ENCODE measurements at regions not wholly inside any gene's neighbourhood (a gene's known extent, or its start where the extent isn't known, plus 50 kb on each side); places are given as distances from the start of the nearest gene placed in this dataset.
"Not testable (repeated sequence)": the region's sequence is repeated elsewhere in the genome, so short reads cannot be mapped to it uniquely, and the experiment has no call there.

DNA sequence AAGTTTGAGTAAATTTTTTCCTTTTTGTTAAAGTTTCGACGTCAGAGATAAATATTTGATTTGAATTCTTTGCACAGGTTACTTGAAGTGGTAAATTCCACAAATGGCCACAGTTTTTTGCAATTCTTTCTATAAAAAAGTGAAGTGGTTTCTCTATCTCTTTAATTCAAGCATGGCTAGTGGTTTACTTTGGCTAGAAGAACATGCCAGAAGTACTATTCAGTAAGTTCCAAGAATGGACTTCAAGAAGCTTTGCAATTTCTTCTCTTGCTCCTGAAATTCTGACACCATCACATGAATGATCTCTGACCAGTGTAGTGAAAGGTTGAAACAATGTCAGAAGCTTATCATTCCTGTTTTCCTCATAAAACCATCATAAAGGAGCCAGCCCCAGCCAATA lies 55.7 kb upstream of the RNPC3 start:
- H3K4me1 ChIP-seq (ENCODE audit: control insufficient read depth, insufficient read depth, low read length), result no peaks in the 10 kb centered on the region
- H3K27ac ChIP-seq (ENCODE audit: low read depth, low read length), result no peak overlapping the region
- H3K27me3 ChIP-seq (ENCODE audit: control insufficient read depth, insufficient read depth, low read length), result no peaks in the 10 kb centered on the region
- no peaks in the 10 kb centered on the region for H3K36me3 ChIP-seq (ENCODE audit: control insufficient read depth, insufficient read depth, low read length)
- H3K4me3 ChIP-seq (ENCODE audit: low read depth, low read length), result no peak overlapping the region
- no peaks in the 10 kb centered on the region for H3K9me3 ChIP-seq (ENCODE audit: control insufficient read depth, insufficient read depth, low read length)
- no peak overlapping the region for H3K9ac ChIP-seq (ENCODE audit: low read depth, low read length)

- Histone ChIP-seq H3K4me3 (ENCODE audit: low read depth, low read length) (no peak overlapping the region), H3K9ac (ENCODE audit: low read depth, low read length) (no peak overlapping the region), H3K27ac (ENCODE audit: low read depth, low read length) (no peak overlapping the region), H3K27me3 (ENCODE audit: control insufficient read depth, insufficient read depth, low read length) (no peaks in the 10 kb centered on the region), H3K9me3 (ENCODE audit: control insufficient read depth, insufficient read depth, low read length) (no peaks in the 10 kb centered on the region), H3K36me3 (ENCODE audit: control insufficient read depth, insufficient read depth, low read length) (no peaks in the 10 kb centered on the region), H3K4me1 (ENCODE audit: control insufficient read depth, insufficient read depth, low read length) (no peaks in the 10 kb centered on the region; the same call in 1 of the 2 replicates)
Observed at GRCh38 chr1:103467100-103467499, 58.4 kb upstream of the RNPC3 start.

GRCh38 chr1:103461161-103462105 lies 64.1 kb upstream of the RNPC3 start:
- peaks cover 9% of the 10 kb centered on the region for H3K4me1 ChIP-seq (ENCODE audit: control insufficient read depth, insufficient read depth, low read length)

DNA sequence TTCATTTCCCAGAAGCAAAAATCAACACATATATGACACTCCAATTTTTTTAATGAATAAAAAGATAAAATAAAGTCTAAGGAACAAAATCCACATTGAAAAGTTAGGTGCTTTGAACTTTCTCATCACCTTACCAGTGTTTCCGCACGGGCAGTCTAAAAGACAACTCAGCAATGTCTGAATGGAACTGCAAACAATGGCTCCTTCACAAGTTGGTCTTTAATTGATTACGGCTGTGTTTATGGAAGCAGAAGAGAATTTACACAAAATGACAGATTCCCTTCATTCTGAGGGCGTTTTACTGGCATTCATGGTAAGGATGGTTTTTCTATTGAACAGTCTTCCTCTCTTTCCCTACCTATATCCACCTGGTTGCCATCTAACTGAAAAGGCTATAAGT lies 65.0 kb upstream of the RNPC3 start:
- Histone ChIP-seq H3K4me1 (ENCODE audit: control insufficient read depth, insufficient read depth, low read length) (peaks cover 9% of the 10 kb centered on the region), H3K4me3 (ENCODE audit: low read depth, low read length) (no peak overlapping the region), H3K36me3 (ENCODE audit: control insufficient read depth, insufficient read depth, low read length) (no peaks in the 10 kb centered on the region), H3K9me3 (ENCODE audit: control insufficient read depth, insufficient read depth, low read length) (no peaks in the 10 kb centered on the region), H3K9ac (ENCODE audit: low read depth, low read length) (no peak overlapping the region), H3K27ac (ENCODE audit: low read depth, low read length) (no peak overlapping the region), H3K27me3 (ENCODE audit: control insufficient read depth, insufficient read depth, low read length) (no peaks in the 10 kb centered on the region)

More at GRCh38 chr1:103461161-103462105, 64.1 kb upstream of the RNPC3 start:
- H3K36me3 ChIP-seq (ENCODE audit: control insufficient read depth, insufficient read depth, low read length), result no peaks in the 10 kb centered on the region
- H3K9ac ChIP-seq (ENCODE audit: low read depth, low read length), result no peak overlapping the region
- H3K27me3 ChIP-seq (ENCODE audit: control insufficient read depth, insufficient read depth, low read length), result no peaks in the 10 kb centered on the region
- no peak overlapping the region for H3K27ac ChIP-seq (ENCODE audit: low read depth, low read length)
- no peak overlapping the region for H3K4me3 ChIP-seq (ENCODE audit: low read depth, low read length)
- no peaks in the 10 kb centered on the region for H3K9me3 ChIP-seq (ENCODE audit: control insufficient read depth, insufficient read depth, low read length)

DNA sequence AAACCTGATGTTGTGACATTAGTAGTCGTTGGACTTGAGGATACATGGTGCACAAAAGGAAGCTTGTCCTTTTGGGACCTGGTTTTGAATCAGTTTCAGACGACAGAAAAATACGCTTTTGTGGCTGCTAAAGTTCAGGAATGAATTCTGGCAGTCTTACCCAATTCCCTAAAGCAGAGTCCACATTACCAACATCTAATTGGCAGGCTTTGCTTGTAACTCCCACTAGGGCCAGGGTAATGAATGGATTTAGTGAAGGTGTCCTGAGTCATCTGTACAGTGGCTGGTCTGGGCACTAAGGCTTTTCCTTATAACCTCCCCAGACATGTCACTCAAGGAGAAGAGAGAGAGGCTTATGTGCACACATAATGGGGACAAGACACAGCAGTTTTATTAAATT lies 66.2 kb upstream of the RNPC3 start:
- Histone ChIP-seq H3K36me3 (ENCODE audit: control insufficient read depth, insufficient read depth, low read length) (no peaks in the 10 kb centered on the region), H3K4me3 (ENCODE audit: low read depth, low read length) (no peak overlapping the region), H3K4me1 (ENCODE audit: control insufficient read depth, insufficient read depth, low read length) (peaks cover 9% of the 10 kb centered on the region), H3K9me3 (ENCODE audit: control insufficient read depth, insufficient read depth, low read length) (no peaks in the 10 kb centered on the region), H3K27ac (ENCODE audit: low read depth, low read length) (no peak overlapping the region), H3K9ac (ENCODE audit: low read depth, low read length) (no peak overlapping the region), H3K27me3 (ENCODE audit: control insufficient read depth, insufficient read depth, low read length) (no peaks in the 10 kb centered on the region)

- H3K9ac ChIP-seq (ENCODE audit: low read depth, low read length), result no peak overlapping the region
- no peaks in the 10 kb centered on the region for H3K27me3 ChIP-seq (ENCODE audit: control insufficient read depth, insufficient read depth, low read length)
- no peaks in the 10 kb centered on the region for H3K9me3 ChIP-seq (ENCODE audit: control insufficient read depth, insufficient read depth, low read length)
- no peaks in the 10 kb centered on the region for H3K36me3 ChIP-seq (ENCODE audit: control insufficient read depth, insufficient read depth, low read length)
- H3K4me3 ChIP-seq (ENCODE audit: low read depth, low read length), result no peak overlapping the region
- H3K4me1 ChIP-seq (ENCODE audit: control insufficient read depth, insufficient read depth, low read length), result peaks cover 9% of the 10 kb centered on the region
- no peak overlapping the region for H3K27ac ChIP-seq (ENCODE audit: low read depth, low read length)
Observed at GRCh38 chr1:103457886-103458455, 67.5 kb upstream of the RNPC3 start.

DNA sequence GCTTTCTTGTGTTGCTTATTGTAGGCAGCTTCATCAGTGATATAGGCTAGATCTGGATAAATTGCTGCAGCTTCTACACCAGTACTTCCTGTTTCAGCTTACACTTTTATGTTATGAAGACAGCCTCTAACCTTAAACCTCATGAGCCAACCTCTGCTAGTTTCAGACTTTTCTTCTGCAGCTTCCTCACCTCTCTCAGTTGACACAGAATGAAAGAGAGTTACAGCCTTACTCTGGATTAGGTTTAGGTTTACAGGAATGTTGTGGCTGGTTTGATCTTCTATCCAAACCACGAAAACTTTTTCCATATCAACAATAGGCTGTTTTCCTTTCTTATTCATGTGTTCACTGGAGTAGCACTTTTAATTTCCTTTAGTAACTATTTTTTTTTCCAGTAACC lies 76.9 kb upstream of the RNPC3 start:
- Histone ChIP-seq H3K36me3 (ENCODE audit: control insufficient read depth, insufficient read depth, low read length) (no peaks in the 10 kb centered on the region), H3K4me3 (ENCODE audit: low read depth, low read length) (no peak overlapping the region), H3K9ac (ENCODE audit: low read depth, low read length) (no peak overlapping the region), H3K27ac (ENCODE audit: low read depth, low read length) (no peak overlapping the region), H3K27me3 (ENCODE audit: control insufficient read depth, insufficient read depth, low read length) (no peaks in the 10 kb centered on the region), H3K9me3 (ENCODE audit: control insufficient read depth, insufficient read depth, low read length) (no peaks in the 10 kb centered on the region), H3K4me1 (ENCODE audit: control insufficient read depth, insufficient read depth, low read length) (no peaks in the 10 kb centered on the region)

DNA sequence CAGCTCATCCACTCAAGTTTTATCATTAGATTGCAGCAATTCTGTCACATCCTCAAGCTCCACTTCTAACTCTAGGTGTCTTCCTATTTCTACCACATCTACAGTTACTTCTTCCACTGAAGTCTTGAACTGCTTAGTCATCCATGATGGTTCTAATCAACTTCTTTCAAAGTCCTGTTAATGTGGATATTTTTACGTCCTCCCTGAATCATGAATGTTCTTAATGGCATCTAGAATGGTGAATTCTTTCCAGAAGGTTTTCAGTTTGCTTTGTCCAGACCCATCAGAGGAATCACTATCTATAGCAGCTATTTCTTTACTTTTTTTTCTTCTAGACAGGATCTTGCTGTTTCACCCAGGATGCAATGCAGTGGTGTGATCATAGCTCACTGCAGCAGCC lies 78.0 kb upstream of the RNPC3 start:
- Histone ChIP-seq H3K9me3 (ENCODE audit: control insufficient read depth, insufficient read depth, low read length) (no peaks in the 10 kb centered on the region), H3K4me1 (ENCODE audit: control insufficient read depth, insufficient read depth, low read length) (no peaks in the 10 kb centered on the region), H3K9ac (ENCODE audit: low read depth, low read length) (no peak overlapping the region)

GRCh38 chr1:103441342-103441741 lies 84.2 kb upstream of the RNPC3 start:
- Histone ChIP-seq H3K4me3 (ENCODE audit: low read depth, low read length) (no peak overlapping the region), H3K27ac (ENCODE audit: low read depth, low read length) (peak overlapping the region; percentile 16), H3K36me3 (ENCODE audit: control insufficient read depth, insufficient read depth, low read length) (no peaks in the 10 kb centered on the region), H3K4me1 (ENCODE audit: control insufficient read depth, insufficient read depth, low read length) (peaks cover 21% of the 10 kb centered on the region), H3K9me3 (ENCODE audit: control insufficient read depth, insufficient read depth, low read length) (no peaks in the 10 kb centered on the region), H3K27me3 (ENCODE audit: control insufficient read depth, insufficient read depth, low read length) (no peaks in the 10 kb centered on the region), H3K9ac (ENCODE audit: low read depth, low read length) (no peak overlapping the region)

More for the DNA sequence above, 78.0 kb upstream of the RNPC3 start:
- Histone ChIP-seq H3K27me3 (ENCODE audit: control insufficient read depth, insufficient read depth, low read length) (no peaks in the 10 kb centered on the region), H3K27ac (ENCODE audit: low read depth, low read length) (no peak overlapping the region), H3K4me3 (ENCODE audit: low read depth, low read length) (no peak overlapping the region), H3K36me3 (ENCODE audit: control insufficient read depth, insufficient read depth, low read length) (no peaks in the 10 kb centered on the region)

DNA sequence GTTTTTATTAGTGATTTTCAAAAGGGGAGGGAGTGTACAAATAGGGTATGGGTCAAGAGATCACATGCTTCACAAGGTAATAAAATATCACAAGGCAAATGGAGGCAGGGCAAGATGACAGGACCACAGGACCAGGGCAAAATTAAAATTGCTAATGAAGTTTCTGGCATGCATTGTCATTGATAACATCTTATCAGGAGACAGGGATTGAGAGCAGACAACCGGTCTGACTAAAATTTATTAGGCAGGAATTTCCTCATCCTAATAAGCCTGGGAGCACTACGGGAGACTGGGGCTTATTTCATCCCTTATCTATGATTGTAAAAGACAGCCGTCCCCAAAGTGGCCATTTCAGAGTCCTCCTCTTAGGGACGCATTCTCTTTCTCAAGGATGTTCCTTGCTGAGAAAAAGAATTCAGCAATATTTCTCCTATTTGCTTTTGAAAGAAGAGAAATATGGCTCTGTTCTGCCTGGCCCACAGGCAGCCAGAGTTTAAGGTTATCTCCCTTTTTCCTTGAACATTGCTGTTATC lies 88.9 kb upstream of the RNPC3 start:
- H3K36me3 ChIP-seq (ENCODE audit: control insufficient read depth, insufficient read depth, low read length); H3K9ac ChIP-seq (ENCODE audit: low read depth, low read length); H3K9me3 ChIP-seq (ENCODE audit: control insufficient read depth, insufficient read depth, low read length); H3K27ac ChIP-seq (ENCODE audit: low read depth, low read length); H3K27me3 ChIP-seq (ENCODE audit: control insufficient read depth, insufficient read depth, low read length); H3K4me3 ChIP-seq (ENCODE audit: low read depth, low read length): not testable (repeated sequence)
- peaks cover 18% of the 10 kb centered on the region for H3K4me1 ChIP-seq (ENCODE audit: control insufficient read depth, insufficient read depth, low read length)

- Histone ChIP-seq H3K27me3 (ENCODE audit: control insufficient read depth, insufficient read depth, low read length) (no peaks in the 10 kb centered on the region), H3K9me3 (ENCODE audit: control insufficient read depth, insufficient read depth, low read length) (no peaks in the 10 kb centered on the region; the same call in 1 of the 2 replicates), H3K4me3 (ENCODE audit: low read depth, low read length) (no peak overlapping the region), H3K9ac (ENCODE audit: low read depth, low read length) (no peak overlapping the region), H3K4me1 (ENCODE audit: control insufficient read depth, insufficient read depth, low read length) (peaks cover 6% of the 10 kb centered on the region; the same call in 1 of the 2 replicates), H3K27ac (ENCODE audit: low read depth, low read length) (no peak overlapping the region), H3K36me3 (ENCODE audit: control insufficient read depth, insufficient read depth, low read length) (no peaks in the 10 kb centered on the region)
Observed at GRCh38 chr1:103435443-103435842, 90.1 kb upstream of the RNPC3 start.
